RWPE1 (cell line): ENCODE measurements at regions not wholly inside any gene's neighbourhood (a gene's known extent, or its start where the extent isn't known, plus 50 kb on each side); places are given as distances from the start of the nearest gene placed in this dataset.

Source experiments
- CTCF ChIA-PET: fragments of 350-600 bp; sonication (Branson Sonifier 250); formaldehyde crosslinking; extraction: SDS; loops from one replicate; lab custom pipeline; 2021; lab: Yijun Ruan, JAX
- POLR2A ChIA-PET: fragments of 400-600 bp; formaldehyde crosslinking; extraction: SDS; loops from one replicate; lab custom pipeline; 2020; ENCODE audit warnings: antibody characterized with exemption; ENCODE audit not compliant: low non-redundant PET; lab: Yijun Ruan, JAX
- DNase-seq: peaks from one replicate; pipeline ENCODE4 v3.0.0; 2012; ENCODE audit warnings: low spot score
- H3K27ac ChIP-seq: fragments of 450-650 bp; 2 replicates; pipeline ENCODE4 v1.5.1; 2017
- TF ChIP-seq, protein P1 (sequence below): fragments of 450-650 bp; conservative IDR thresholded peaks from 2 replicates; pipeline ENCODE4 v1.5.1; 2017; ENCODE audit warnings: low read depth, mild to moderate bottlenecking

DNA sequence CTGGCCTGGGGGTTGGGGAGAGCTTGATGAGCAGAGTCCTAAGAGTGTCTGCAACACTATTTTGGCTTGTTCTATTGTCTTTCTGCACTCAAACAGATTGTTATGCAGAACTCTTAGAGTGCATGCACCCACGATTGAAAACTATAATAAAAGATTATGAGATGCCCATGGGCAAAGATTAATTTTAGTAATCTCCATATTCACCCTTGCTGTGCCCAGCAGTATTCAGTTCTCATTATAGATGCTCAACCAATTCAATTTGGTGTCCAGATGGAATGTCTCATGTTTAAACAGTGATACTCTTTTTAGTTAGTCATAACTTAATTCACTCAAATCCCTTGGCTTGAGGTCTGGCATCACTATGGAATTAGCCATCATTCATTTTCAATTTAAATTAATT is 952.5 kb downstream of the CDH8 start:
- ChIA-PET POLR2A (no interaction called here), CTCF (no interaction called here)
- H3K27ac ChIP-seq, result no peak overlapping the region
- TF ChIP-seq, protein P1, sequence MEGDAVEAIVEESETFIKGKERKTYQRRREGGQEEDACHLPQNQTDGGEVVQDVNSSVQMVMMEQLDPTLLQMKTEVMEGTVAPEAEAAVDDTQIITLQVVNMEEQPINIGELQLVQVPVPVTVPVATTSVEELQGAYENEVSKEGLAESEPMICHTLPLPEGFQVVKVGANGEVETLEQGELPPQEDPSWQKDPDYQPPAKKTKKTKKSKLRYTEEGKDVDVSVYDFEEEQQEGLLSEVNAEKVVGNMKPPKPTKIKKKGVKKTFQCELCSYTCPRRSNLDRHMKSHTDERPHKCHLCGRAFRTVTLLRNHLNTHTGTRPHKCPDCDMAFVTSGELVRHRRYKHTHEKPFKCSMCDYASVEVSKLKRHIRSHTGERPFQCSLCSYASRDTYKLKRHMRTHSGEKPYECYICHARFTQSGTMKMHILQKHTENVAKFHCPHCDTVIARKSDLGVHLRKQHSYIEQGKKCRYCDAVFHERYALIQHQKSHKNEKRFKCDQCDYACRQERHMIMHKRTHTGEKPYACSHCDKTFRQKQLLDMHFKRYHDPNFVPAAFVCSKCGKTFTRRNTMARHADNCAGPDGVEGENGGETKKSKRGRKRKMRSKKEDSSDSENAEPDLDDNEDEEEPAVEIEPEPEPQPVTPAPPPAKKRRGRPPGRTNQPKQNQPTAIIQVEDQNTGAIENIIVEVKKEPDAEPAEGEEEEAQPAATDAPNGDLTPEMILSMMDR, result no peak
- DNase-seq, result no peak

GRCh38 chr16:61074324-61074723 is 961.9 kb downstream of the CDH8 start:
- H3K27ac ChIP-seq, result no peak overlapping the region
- TF ChIP-seq, protein P1, result no peak
- POLR2A ChIA-PET, result no interaction called here
- DNase-seq, result no peak
- CTCF ChIA-PET, result no interaction called here

- H3K27ac ChIP-seq, result no peak overlapping the region
- ChIA-PET POLR2A (no interaction called here), CTCF (no interaction called here)
- TF ChIP-seq, protein P1, result no peak
- DNase-seq, result no peak
Observed at GRCh38 chr16:61057635-61058034, 978.6 kb downstream of the CDH8 start.

DNA sequence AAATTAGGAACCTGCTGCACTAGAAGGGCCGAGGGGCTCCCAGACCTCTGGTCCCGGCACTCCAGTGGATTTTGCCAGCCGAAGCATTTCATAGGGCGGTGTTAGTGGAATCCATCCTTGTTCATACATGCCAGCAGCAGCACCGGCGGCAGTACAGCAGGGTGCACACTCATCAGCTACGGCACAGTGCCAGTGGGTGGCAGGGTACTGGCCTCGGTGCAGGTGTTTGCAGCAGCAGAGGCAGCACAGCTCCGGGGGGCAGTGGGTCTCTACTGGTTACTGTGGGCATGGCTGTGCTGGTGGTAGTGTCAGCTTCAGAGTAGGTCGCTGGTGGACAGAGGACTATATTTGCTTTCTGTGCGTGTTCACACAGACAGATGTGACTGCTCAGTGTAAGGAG is 985.7 kb downstream of the CDH8 start:
- CTCF ChIA-PET, result interaction anchor here (0.5 kb wide), 1 partner anchor 883 kb away, joined by 3 read pairs; no protein-coding TSS in a partner anchor
- no peak overlapping the region for H3K27ac ChIP-seq
- TF ChIP-seq, protein P1, result no peak
- POLR2A ChIA-PET, result no interaction called here
- no peak for DNase-seq

DNA sequence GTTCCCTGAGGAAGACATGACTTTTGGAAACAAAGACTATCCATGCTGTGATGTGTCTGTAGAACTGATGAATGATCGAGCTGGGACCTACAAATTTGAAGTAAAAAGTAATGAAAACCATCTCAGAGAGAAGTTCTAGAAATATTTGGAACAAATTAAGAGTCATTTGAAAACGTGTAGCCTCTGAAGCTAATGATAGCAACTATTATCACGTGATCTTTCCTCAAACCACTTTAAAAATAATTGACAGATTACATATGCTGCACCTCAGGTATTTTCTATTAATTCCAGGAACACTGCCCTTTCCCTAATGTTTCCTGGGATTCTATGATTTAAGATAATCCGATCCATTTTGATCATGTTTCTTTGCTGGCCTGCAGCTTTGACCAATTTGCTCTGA is 990.3 kb downstream of the CDH8 start:
- no peak overlapping the region for H3K27ac ChIP-seq
- TF ChIP-seq, protein P1, result no peak
- ChIA-PET POLR2A (no interaction called here), CTCF (no interaction called here)
- no peak for DNase-seq

GRCh38 chr16:61042737-61043136 is 993.5 kb downstream of the CDH8 start:
- CTCF ChIA-PET, result no interaction called here
- H3K27ac ChIP-seq, result no peak overlapping the region
- TF ChIP-seq, protein P1, result no peak
- POLR2A ChIA-PET, result no interaction called here
- peak; percentile 3 for DNase-seq

- DNase-seq, result no peak
- no peak overlapping the region for H3K27ac ChIP-seq
- CTCF ChIA-PET, result no interaction called here
- POLR2A ChIA-PET, result no interaction called here
- TF ChIP-seq, protein P1, result no peak
Observed at GRCh38 chr16:61030616-61031015, 1005.6 kb downstream of the CDH8 start.
